Hematopoietic multipotent progenitor cell treated with erythropoietin and hydrocortisone succinate and interleukin-3 and kit ligand, for 6 days (in vitro differentiated cells): ENCODE measurements at regions not wholly inside any gene's neighbourhood (a gene's known extent, or its start where the extent isn't known, plus 50 kb on each side); places are given as distances from the start of the nearest gene placed in this dataset.
"Not testable (repeated sequence)": the region's sequence is repeated elsewhere in the genome, so short reads cannot be mapped to it uniquely, and the experiment has no call there.

ENCODE experiments used
- DNase-seq: peaks from one replicate; pipeline ENCODE4 v3.0.0-alpha.2; 2015

DNA sequence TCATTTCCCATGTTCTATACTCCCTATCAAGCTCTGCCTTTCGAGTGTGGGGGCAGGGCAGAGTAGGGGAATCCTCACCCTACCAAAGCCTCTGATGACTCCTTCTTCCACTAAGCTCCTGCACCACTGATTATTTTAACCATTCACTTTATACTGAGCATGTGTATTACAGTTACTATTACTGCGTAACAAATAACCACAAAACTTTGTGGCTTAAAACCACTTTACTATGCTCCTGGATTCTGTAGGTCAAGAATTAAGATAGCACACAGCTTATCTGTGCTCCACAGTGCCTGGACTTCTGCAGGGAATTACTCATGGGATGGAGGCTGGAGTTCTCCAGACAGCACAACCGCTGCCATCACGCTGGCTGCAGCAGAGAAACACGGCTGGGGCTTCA, 117.4 kb upstream of the DNAJC10 start:
- DNase-seq = no peak

GRCh38 chr2:182605166-182605565, 110.9 kb upstream of the DNAJC10 start:
- no peak for DNase-seq

GRCh38 chr2:182606728-182607681, 109.1 kb upstream of the DNAJC10 start:
- DNase-seq = no peak

- DNase-seq = no peak
Observed at GRCh38 chr2:182608181-182608845, 107.7 kb upstream of the DNAJC10 start.

DNA sequence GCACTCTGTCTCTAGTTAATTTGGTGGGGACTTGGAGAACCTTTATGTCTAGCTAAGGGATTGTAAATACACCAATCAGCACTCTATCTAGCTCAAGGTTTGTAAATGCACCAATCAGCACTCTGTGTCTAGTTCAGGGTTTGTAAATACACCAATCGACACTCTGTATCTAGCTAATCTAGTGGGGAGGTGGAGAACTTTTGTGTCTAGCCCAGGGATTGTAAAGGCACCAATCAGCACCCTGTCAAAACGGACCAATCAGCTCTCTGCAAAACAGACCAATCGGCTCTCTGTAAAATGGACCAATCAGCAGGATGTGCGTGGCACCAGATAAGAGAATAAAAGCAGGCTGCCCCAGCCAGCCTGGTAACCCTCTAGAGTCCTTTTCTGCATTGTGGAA, 107.1 kb upstream of the DNAJC10 start:
- not testable (repeated sequence) for DNase-seq

DNA sequence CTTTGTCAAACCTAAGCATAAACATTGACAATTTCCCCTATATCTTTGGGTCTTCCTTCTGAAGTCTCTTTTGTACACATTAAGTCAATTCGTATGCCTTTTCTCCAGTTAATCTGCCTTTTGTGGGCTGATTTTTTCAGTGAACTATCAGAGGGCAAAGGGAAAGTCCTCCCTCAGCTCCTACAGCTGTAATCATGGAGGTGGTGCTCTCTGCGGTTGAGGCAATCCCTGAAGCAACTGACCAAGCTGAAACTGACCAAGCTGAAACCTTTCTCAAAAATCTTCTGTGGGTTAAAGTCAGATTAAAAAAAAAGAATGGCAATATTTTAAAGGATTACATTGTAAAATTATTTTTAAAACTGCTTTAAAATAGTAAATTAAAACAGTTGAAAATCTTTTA, 105.8 kb upstream of the DNAJC10 start:
- DNase-seq = no peak

DNA sequence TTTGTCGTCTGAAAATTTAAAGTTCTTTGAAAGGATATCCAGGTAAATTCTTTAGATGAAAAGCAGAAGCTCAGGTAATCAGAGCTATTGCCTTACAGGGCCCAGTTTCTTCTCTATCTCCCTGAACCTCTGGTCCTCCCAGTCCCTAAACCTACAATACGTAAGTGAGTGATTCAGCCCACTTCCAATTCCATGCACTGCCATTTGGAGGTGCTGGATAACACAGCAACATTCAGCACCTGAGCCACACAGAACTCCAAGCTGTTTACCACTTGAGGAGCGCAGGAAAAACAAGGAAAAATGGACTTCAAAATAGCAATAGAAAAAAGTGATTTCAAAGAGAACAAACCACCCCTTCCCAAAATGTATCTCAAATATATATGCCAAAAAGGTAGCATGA, 105.0 kb upstream of the DNAJC10 start:
- DNase-seq = no peak

GRCh38 chr2:182615036-182615435, 101.0 kb upstream of the DNAJC10 start:
- DNase-seq = no peak

DNA sequence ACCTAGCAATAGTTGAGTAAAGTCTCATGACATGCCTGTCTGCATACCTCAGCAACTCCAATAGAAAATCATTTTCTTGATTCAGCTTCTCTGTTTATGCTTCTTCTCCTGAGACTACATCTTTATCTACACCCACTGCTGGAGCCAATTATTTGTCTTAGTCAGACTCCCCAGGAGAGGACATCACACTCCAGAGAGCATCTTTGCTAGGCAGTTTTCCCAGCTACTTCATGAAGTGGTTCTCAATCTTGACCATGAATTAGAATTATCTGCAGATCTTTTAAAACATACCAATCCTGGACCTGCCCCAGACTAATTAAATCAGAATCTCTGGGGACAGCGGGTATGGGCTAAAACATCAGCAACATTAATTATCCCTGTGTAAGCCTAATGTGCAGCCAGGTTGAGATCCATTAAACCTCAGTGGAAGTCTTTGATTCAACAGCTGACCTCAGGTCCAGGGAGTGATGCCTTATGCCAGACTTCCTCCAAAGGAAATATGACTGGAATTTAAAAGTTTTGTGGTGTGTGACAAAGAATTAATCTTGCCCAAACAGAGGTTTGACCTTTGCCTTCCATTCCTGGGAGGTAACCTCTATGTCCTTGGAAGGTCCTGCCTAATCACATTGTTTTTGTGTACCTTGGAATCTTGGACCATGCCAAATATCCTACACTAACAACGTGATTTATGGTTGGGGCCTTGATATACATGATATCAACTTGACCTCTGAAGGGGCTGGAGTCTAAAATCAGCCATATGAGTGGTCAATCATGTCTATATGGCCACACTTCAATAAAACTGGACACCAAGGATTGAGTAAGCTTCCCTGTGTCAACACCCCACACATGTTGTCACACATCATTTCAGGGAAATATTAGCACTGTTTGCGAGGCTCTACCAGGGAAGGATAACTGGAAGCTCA, 99.3 kb upstream of the DNAJC10 start:
- DNase-seq = no peak

DNA sequence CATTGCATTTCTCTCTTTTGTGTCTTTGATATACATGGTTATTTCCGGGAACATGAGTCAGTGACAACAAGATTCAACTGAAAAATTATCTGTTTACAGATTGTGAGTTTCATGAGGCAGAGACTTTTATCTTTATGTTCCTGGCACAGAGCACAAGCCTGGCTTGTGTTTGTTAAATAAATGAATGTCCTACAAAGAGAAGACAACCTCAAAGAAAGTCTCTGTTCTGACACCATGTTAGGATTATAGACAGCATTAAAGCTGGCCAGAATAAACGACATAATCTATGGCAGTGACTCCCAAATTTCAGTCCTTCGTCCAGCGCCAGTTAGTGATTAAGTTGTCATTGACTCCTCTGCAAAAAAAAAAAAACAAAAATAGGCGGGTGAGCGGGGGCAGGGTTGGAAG, 97.4 kb upstream of the DNAJC10 start:
- DNase-seq = no peak

DNA sequence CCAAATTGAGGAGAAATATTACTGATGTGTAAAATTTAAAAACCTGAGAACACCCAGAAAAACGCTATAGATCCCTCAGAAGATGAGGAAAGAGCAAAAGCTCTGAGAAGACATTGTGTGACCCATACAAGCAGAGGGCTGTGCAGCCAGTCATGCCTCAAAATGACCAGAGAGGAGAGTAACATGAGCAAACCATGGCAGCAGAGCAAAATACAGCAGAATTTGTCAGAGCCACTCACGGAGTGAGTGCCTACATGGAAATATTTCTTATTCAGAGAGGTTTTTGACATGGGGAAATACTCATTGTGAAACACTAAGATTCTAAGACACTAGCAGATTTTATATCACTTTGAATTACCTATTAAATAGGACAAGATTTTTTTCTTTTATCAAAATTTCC, 96.8 kb upstream of the DNAJC10 start:
- DNase-seq = no peak

GRCh38 chr2:182621191-182621590, 94.9 kb upstream of the DNAJC10 start:
- no peak for DNase-seq

DNA sequence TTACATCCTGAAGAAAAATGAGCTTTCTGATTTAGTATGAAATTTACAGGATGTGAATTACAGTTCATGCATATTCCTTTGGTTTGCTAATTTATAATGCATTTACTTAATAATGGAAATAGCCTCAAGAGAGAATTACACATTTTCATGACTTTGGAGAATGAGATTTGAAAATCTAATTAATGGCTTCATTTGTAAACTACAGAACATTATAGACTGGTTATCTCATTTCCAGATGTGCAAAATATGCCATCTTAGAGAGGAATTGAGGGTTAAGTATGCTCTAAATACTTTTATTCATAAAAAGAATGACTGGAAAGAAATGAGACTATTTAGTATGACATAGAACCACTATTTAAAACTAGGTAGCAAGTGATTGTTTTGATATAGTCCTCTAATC, 94.2 kb upstream of the DNAJC10 start:
- DNase-seq = no peak

DNA sequence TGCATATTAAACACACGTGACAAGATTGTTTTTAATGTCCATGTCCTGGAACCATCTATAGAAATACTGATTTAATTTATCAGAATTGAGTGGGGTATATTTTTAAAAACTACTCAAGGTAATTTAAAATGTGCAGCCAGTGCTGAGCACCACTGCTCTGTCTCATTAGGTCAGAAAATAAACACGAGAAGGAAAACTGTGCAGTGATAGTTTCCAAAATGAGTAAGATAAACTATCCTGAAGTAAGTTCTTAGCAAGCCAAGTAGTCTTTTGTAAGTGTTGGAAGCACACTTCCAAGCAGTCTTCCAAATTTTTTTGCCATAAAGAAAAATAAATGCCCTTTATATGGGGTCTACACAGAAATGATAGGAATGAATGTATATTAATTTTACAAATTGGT, 93.8 kb upstream of the DNAJC10 start:
- DNase-seq = no peak

DNA sequence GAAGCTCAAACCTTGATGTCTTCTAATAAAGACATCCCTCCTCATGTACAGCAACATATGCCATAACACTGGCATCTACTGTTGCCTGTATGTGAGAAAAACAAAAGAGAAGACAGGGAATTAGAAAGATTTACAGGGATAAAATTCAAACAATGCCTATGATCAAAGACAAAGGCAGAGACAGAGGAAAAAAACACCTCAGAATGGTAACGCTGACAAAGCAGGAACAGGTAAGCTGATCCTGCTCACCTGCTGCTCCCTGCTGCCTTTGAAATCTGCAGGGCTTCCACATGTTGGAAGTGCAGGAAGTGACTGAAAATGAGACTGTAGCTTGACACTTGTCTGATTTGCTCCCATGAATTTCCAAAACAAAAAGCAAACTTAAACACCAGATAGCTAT, 90.2 kb upstream of the DNAJC10 start:
- DNase-seq = no peak

- no peak for DNase-seq
Observed at GRCh38 chr2:182628916-182629315, 87.1 kb upstream of the DNAJC10 start.

DNA sequence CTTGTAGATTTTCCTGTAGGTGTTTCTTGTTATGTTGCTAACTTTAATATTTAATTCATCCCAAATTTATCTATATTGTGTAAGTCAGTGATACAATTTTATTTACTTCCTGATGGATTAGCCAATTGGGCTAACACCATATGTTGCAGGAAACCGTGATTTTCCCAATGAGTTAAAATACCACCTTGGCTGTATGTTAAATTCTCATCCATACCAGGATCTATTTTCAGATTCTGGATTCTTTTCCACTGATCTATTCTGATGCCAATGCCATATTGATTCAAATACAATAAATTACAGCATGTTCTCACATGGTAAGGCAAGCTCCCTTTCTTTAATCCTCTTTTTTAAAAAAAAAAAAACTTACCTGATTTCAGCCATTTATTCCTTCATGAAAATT, 85.8 kb upstream of the DNAJC10 start:
- DNase-seq = no peak

DNA sequence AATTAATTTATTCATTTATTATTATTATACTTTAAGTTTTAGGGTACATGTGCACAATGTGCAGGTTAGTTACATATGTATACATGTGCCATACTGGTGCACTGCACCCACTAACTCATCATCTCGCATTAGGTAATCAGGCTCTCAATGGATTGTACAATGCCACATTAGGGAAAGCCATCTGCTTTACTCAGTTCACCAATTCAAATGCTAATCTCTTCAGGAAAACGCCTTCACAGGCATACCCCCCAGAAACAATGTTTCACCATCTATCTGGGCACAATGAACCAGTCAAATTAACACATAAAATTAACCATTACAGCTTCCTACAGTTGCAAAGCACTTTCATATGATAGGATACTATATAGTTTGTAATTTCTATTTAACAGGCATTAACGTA, 84.8 kb upstream of the DNAJC10 start:
- no peak for DNase-seq

GRCh38 chr2:182634386-182634785, 81.7 kb upstream of the DNAJC10 start:
- DNase-seq = no peak

DNA sequence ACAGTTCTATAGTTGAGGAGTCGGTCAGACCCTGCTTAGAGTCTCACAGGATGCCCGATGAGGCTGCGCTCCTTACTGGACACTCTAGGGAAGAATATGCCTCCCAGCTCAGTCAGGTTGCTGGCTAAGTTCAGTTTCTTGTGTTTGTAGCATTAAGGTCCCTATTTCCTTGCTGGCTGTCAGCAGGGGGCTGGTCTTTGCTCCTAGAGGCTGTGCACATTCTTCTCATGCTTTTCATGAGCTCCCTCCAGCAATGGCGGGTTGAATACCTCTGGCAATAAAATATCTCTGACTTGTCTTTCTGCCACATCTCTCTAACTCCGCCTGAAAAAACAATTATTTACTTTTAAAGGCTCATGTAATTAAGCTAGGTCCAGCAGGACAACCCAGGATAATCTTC, 79.4 kb upstream of the DNAJC10 start:
- no peak for DNase-seq

DNA sequence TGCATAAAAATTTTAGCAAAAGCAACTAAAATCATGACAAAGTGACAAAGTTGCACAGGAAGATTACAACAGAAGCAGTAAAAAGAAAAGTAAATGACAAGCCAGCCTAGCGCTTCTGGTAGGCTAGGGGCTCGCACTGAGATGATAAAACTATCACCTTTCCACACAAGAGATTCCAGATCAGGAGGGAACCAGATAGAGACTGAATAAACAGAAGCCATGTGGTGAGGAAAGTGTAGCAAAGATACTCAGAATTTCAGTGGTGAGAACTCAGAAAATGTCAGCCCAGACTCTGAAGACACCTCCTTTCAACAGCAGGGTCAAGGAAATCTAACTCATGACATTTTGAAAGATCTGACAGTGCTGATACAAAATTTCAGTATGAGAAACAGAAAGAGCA, 77.4 kb upstream of the DNAJC10 start:
- DNase-seq = no peak

- DNase-seq = no peak
Observed at GRCh38 chr2:182639971-182640370, 76.1 kb upstream of the DNAJC10 start.

- peak; percentile 52 for DNase-seq
Observed at GRCh38 chr2:182642328-182642727, 73.7 kb upstream of the DNAJC10 start.
